D341Med (cell line): ENCODE measurements at regions not wholly inside any gene's neighbourhood (a gene's known extent, or its start where the extent isn't known, plus 50 kb on each side); places are given as distances from the start of the nearest gene placed in this dataset.

Source experiments
- DNase-seq: peaks from one replicate; pipeline ENCODE4 v3.0.0; 2012; ENCODE audit warnings: low spot score

- no peak for DNase-seq
These were observed 200.9 kb downstream of the KIF18A start for GRCh38 chr11:27907091-27907490.

- no peak for DNase-seq
These were observed 203.4 kb downstream of the KIF18A start for GRCh38 chr11:27904358-27905055.

- DNase-seq = no peak
These were observed 202.8 kb upstream of the BDNF start for GRCh38 chr11:27902981-27903624.

GRCh38 chr11:27898166-27898565 lies 197.9 kb upstream of the BDNF start:
- no peak for DNase-seq

GRCh38 chr11:27896096-27896495 lies 195.8 kb upstream of the BDNF start:
- DNase-seq = no peak

GRCh38 chr11:27894552-27894951 lies 194.3 kb upstream of the BDNF start:
- DNase-seq = no peak

- no peak for DNase-seq
These were observed 186.6 kb upstream of the BDNF start for GRCh38 chr11:27886857-27887256.

GRCh38 chr11:27882066-27882697 lies 181.9 kb upstream of the BDNF start:
- DNase-seq = no peak

GRCh38 chr11:27875831-27876775 lies 175.8 kb upstream of the BDNF start:
- DNase-seq = no peak

GRCh38 chr11:27874998-27875830 lies 175.0 kb upstream of the BDNF start:
- DNase-seq = no peak

GRCh38 chr11:27873664-27874063 lies 173.4 kb upstream of the BDNF start:
- DNase-seq = no peak

GRCh38 chr11:27871056-27871455 lies 170.8 kb upstream of the BDNF start:
- no peak for DNase-seq

GRCh38 chr11:27869701-27870100 lies 169.4 kb upstream of the BDNF start:
- DNase-seq = no peak

GRCh38 chr11:27868709-27869108 lies 168.5 kb upstream of the BDNF start:
- no peak for DNase-seq

- no peak for DNase-seq
These were observed 168.0 kb upstream of the BDNF start for GRCh38 chr11:27868226-27868625.

- DNase-seq = no peak
These were observed 164.8 kb upstream of the BDNF start for GRCh38 chr11:27865105-27865504.

- no peak for DNase-seq
These were observed 164.4 kb upstream of the BDNF start for GRCh38 chr11:27864611-27865010.

- no peak for DNase-seq
These were observed 163.8 kb upstream of the BDNF start for GRCh38 chr11:27864091-27864491.

GRCh38 chr11:27863637-27864036 lies 163.4 kb upstream of the BDNF start:
- DNase-seq = no peak

- no peak for DNase-seq
These were observed 161.6 kb upstream of the BDNF start for GRCh38 chr11:27861706-27862430.

GRCh38 chr11:27860811-27861210 lies 160.6 kb upstream of the BDNF start:
- DNase-seq = no peak
